ENCODE measurements at regions not wholly inside any gene's neighbourhood (a gene's known extent, or its start where the extent isn't known, plus 50 kb on each side); places are given as distances from the start of the nearest gene placed in this dataset.
A peak's percentile ranks its signal among the peaks of the same experiment; 100 is the strongest.

- DNase-seq, result no peak
- intact Hi-C loops (cut with DNase I), result no loop called here
Observed at GRCh38 chr6:84528201-84528600, 236.2 kb downstream of the TBX18 start.

DNA sequence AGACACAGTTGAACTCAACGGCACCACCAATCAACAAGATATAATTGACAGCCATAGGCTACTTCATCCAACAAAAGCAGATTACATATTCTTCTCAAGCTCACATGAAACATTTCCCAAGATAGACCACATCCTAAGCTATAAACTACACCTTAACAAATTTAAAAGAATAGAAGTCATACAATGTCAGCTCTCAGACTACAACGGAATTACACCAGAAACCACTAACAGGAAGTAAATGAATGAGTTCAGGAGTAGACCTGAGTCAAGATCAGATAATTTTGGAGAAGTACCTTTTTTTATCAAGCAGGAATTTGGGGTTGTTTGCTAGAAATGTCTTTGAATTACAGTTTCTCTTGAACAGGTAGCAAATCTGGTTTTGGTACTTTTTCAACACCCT lies 237.8 kb downstream of the TBX18 start:
- no peak for DNase-seq
- intact Hi-C loops (cut with DNase I), result no loop called here

- DNase-seq, result no peak
- intact Hi-C loops (cut with DNase I), result no loop called here
Observed at GRCh38 chr6:84525907-84526306, 238.5 kb downstream of the TBX18 start.

GRCh38 chr6:84524636-84525035 lies 239.8 kb downstream of the TBX18 start:
- intact Hi-C loops (cut with DNase I), result no loop called here
- no peak for DNase-seq

DNA sequence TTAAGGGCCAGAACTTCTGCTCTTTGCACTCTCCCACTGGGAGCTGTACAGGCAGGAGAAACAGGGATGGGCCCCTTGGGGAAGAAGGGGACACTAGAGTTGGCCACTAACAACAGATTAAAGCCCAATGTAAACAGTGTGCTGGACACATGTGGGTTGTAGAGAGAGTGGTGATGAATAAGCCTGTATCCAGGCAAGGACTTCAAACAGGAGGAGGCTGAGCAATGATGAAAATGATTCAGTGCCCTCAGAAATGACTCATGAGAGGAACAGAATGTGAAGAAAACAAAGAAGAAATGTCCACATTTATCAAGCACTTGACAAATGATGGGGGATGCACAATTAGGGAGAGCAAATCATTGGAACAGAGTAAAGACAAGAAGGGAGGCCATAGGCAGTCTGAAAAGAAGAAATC lies 242.3 kb downstream of the TBX18 start:
- no peak for DNase-seq
- intact Hi-C loops (cut with DNase I), result no loop called here

GRCh38 chr6:84521511-84521910 lies 242.9 kb downstream of the TBX18 start:
- intact Hi-C loops (cut with DNase I), result no loop called here
- no peak for DNase-seq

DNA sequence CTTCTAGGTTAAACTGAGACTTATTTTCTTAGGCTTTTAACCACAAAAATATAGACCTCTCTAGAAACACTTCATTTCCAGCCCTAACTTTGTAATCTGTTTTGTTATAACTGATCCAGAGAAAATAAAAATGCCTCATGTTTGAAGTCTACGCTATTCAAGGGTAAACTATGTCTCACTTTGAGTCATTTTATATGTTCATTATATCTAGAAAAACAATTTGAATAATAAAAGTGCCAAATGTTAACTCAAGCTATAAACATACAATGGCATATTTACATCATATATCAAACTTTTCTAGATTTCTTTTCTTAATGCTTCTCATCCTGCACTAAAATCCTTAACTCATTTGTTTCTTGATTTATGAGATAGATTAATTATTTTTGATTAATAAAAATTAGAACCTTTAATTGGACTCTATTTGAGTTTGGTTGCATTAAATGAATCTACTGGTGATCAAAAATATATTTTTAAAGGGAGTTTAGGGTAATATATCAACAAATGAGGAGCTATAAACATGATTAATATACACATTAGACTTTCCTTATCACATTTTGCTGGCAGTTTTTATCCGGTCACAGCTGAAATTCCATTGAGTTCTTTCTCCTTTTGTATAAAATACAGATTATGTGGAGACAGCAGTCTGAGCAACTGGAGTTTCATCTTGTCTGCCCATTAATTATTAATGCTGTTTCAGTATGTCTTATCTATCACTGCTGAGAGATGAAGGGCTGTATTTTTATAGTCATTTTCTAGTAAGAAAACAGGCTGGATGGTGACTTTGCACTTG lies 246.5 kb downstream of the TBX18 start:
- intact Hi-C loops (cut with DNase I), result no loop called here
- no peak for DNase-seq

GRCh38 chr6:84516154-84516553 lies 248.2 kb downstream of the TBX18 start:
- no peak for DNase-seq
- intact Hi-C loops (cut with DNase I), result no loop called here

DNA sequence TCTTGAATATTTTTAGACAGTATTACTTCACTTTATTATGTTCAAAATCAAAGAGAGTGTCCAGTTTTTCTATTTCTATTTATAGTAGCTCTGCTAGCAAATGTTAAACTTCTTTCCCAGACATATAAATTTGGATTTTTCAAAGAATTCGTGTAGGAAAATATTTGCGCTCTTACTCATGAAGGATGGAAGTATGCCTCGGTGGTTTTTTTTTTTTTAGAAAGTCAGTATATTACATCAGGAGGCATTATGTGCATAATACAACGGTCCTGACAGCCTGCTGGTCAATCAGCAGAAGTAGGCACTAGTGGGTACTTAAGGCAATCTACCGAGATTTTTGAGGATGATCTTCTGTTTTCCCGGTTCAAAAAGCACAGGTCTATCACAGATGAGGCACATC lies 249.3 kb downstream of the TBX18 start:
- no peak for DNase-seq
- intact Hi-C loops (cut with DNase I), result no loop called here

GRCh38 chr6:84514089-84514971 lies 250.1 kb downstream of the TBX18 start:
- intact Hi-C loops (cut with DNase I), result no loop called here
- DNase-seq, result no peak

DNA sequence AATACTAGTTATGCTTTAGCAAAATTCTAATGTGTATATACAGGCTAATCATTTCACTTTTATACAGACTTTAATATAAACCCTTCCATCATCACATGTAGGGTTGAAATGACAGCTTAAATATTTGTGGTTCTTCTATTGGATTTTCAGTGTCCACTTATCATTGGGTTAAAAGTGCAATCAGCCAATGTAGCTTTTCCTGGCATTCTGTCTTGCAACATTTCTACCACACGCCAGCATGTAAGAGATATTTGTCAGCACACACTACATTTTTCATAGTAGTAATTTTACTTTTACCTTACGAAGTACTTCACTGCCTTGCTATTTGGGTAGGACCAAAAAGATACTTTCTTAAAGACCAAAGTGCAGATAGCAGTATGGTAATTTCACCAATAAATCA lies 252.0 kb downstream of the TBX18 start:
- intact Hi-C loops (cut with DNase I), result no loop called here
- no peak for DNase-seq

DNA sequence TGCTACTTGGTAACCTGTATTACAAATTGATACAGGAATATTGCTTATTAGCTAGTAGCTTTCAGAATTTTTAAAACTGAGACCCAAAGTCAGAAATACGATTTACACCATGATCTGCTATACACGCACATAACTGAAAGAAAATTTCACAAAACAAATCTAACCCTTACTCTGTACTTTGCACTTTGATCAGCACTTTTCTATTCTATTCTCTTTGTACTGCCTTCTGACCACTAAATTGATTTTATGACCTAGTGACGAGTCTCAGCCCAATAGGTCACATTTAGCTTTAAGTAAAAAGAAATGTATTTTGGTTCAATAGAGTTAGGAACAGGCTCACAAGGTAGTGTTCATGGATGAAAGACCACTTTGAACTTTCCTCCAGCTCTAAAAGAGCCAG lies 252.5 kb downstream of the TBX18 start:
- intact Hi-C loops (cut with DNase I), result no loop called here
- no peak for DNase-seq

DNA sequence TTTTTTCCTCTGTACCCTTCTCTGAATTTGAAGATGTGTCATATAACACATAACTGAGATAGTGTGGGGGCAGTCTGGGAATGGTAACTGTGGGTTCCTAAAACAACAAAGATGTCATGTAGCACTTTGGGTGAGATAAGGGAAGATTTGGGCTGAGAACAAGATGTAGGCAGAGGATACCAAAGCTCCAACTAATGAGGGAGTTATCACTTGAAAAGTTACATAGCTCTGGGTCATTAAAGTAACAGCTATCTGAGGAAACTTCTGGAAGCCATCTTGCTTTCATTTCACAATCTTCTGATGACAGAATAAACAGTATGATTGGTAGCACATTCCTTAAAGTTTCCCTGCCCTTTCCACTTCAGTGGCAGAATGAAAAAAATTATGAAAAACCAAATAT lies 255.4 kb downstream of the TBX18 start:
- intact Hi-C loops (cut with DNase I), result no loop called here
- DNase-seq, result no peak

- intact Hi-C loops (cut with DNase I), result no loop called here
- DNase-seq, result no peak
Observed at GRCh38 chr6:84508334-84508733, 256.1 kb downstream of the TBX18 start.

DNA sequence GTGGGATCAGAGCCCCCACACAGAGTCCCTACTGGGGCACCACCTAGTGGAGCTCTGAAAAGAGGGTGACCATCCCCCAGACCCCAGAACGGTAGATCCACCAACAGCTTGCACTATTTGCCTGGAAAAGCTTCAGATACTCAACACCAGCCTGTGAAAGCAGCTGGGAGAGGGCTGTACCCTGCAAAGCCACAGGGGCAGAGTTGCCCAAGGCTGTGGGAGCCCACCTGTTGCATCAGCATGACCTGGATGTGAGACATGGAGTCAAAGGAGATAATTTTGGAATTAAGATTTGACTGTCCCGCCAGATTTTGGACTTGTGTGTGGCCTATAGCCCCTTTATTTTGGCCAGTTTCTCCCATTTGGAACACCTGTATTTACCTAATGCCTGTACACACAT lies 260.4 kb downstream of the TBX18 start:
- peak in 1 of 10 donors; percentile 26 for DNase-seq
- intact Hi-C loops (cut with DNase I), result no loop called here

DNA sequence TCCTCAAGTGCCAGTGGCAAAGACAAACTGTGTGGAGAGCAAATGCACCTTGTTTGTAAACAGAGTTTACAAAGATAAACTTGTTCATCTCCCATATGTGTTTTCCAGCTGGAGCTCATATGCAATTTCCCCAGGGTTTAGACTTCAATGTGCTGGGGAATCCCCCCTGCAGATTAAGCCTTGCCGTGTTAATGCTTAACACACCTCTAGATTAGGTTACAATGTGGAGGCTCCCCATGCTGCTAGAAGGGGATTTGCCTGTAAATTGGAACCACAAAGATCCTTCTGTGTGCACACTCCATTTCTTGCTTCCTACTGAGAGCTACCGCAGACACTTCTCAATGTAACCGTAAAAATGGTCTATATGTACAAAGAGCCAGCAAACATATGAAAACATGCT lies 263.1 kb downstream of the TBX18 start:
- no peak for DNase-seq
- intact Hi-C loops (cut with DNase I), result no loop called here

- intact Hi-C loops (cut with DNase I), result no loop called here
- DNase-seq, result no peak
Observed at GRCh38 chr6:84500726-84501125, 263.7 kb downstream of the TBX18 start.

- intact Hi-C loops (cut with DNase I), result no loop called here
- no peak for DNase-seq
Observed at GRCh38 chr6:84498905-84499304, 265.5 kb downstream of the TBX18 start.

GRCh38 chr6:84492241-84493165 lies 265.1 kb upstream of the CEP162 start:
- intact Hi-C loops (cut with DNase I), result no loop called here
- DNase-seq, result peak in 1 of 10 donors; percentile 39

- intact Hi-C loops (cut with DNase I), result no loop called here
- DNase-seq, result no peak
Observed at GRCh38 chr6:84489598-84489997, 262.2 kb upstream of the CEP162 start.

- no peak for DNase-seq
- intact Hi-C loops (cut with DNase I), result no loop called here
Observed at GRCh38 chr6:84486526-84486925, 259.1 kb upstream of the CEP162 start.

Data from posterior cingulate gyrus (tissue), 11 donors.